Muscle layer of colon (tissue), 2 donors: ENCODE measurements at regions not wholly inside any gene's neighbourhood (a gene's known extent, or its start where the extent isn't known, plus 50 kb on each side); places are given as distances from the start of the nearest gene placed in this dataset.
"Not testable (repeated sequence)": the region's sequence is repeated elsewhere in the genome, so short reads cannot be mapped to it uniquely, and the experiment has no call there.

Experiments
- H3K27ac ChIP-seq: one replicate; pipeline ENCODE4 v1.7.0; 2013; ENCODE audit warnings: low read depth, mild to moderate bottlenecking, low read length, moderate library complexity
- H3K27me3 ChIP-seq, 2 donors: one replicate each; pipeline ENCODE4 v1.7.0; 2013; ENCODE audit warnings: low read length in 2 of 2, mild to moderate bottlenecking in 2 of 2; ENCODE audit not compliant: insufficient read depth in 2 of 2, control insufficient read depth in 1 of 2
- H3K36me3 ChIP-seq: one replicate; pipeline ENCODE4 v1.7.0; 2013; ENCODE audit warnings: mild to moderate bottlenecking, low read length; ENCODE audit not compliant: insufficient read depth
- H3K4me1 ChIP-seq: one replicate; pipeline ENCODE4 v1.7.0; 2013; ENCODE audit warnings: mild to moderate bottlenecking, low read length; ENCODE audit not compliant: insufficient read depth
- H3K4me3 ChIP-seq, 2 donors: one replicate each; pipeline ENCODE4 v1.7.0; 2013; ENCODE audit warnings: low read length in 2 of 2, low read depth in 1 of 2, mild to moderate bottlenecking in 1 of 2, moderate library complexity in 1 of 2
- H3K9ac ChIP-seq: one replicate; pipeline ENCODE4 v1.7.0; 2013; ENCODE audit warnings: low read length
- H3K9me3 ChIP-seq: one replicate; pipeline ENCODE4 v1.7.0; 2013; ENCODE audit warnings: mild to moderate bottlenecking, low read length
- donor health status: abdominal sarcoma.
- donor health status: Adenocarcinoma of cecum.

GRCh38 chr4:156516698-156517097 is 454.9 kb downstream of the PDGFC start:
- H3K27ac ChIP-seq, result no peak overlapping the region

GRCh38 chr4:156515295-156515694 is 456.3 kb downstream of the PDGFC start:
- Histone ChIP-seq H3K27ac (no peak overlapping the region), H3K4me3 (no peak overlapping the region), H3K27me3 (no peaks in the 10 kb centered on the region), H3K9me3 (no peaks in the 10 kb centered on the region), H3K36me3 (no peaks in the 10 kb centered on the region), H3K9ac (no peak overlapping the region), H3K4me1 (no peaks in the 10 kb centered on the region)

More at GRCh38 chr4:156516698-156517097, 454.9 kb downstream of the PDGFC start:
- Histone ChIP-seq H3K36me3 (no peaks in the 10 kb centered on the region), H3K27me3 (no peaks in the 10 kb centered on the region), H3K4me1 (no peaks in the 10 kb centered on the region), H3K9me3 (no peaks in the 10 kb centered on the region), H3K9ac (no peak overlapping the region), H3K4me3 (no peak overlapping the region)

GRCh38 chr4:156512622-156513021 is 459.0 kb downstream of the PDGFC start:
- H3K27ac ChIP-seq, result no peak overlapping the region
- H3K27me3 ChIP-seq, result no peaks in the 10 kb centered on the region
- H3K4me3 ChIP-seq, result no peak overlapping the region
- no peaks in the 10 kb centered on the region for H3K9me3 ChIP-seq
- H3K4me1 ChIP-seq, result no peaks in the 10 kb centered on the region
- H3K9ac ChIP-seq, result no peak overlapping the region
- no peaks in the 10 kb centered on the region for H3K36me3 ChIP-seq

GRCh38 chr4:156509921-156510320 is 461.7 kb downstream of the PDGFC start:
- not testable (repeated sequence) for H3K36me3 ChIP-seq, H3K9me3 ChIP-seq, H3K27ac ChIP-seq, H3K9ac ChIP-seq, H3K4me3 ChIP-seq, H3K4me1 ChIP-seq, H3K27me3 ChIP-seq

- Histone ChIP-seq H3K4me3 (no peak overlapping the region), H3K9ac (no peak overlapping the region), H3K36me3 (no peaks in the 10 kb centered on the region), H3K9me3 (no peaks in the 10 kb centered on the region), H3K27me3 (no peaks in the 10 kb centered on the region), H3K4me1 (no peaks in the 10 kb centered on the region), H3K27ac (no peak overlapping the region)
Measured at GRCh38 chr4:156505341-156505955, 466.2 kb downstream of the PDGFC start.

- Histone ChIP-seq H3K4me3 (no peak overlapping the region), H3K36me3 (no peaks in the 10 kb centered on the region), H3K9ac (no peak overlapping the region), H3K27ac (no peak overlapping the region), H3K27me3 (no peaks in the 10 kb centered on the region), H3K9me3 (no peaks in the 10 kb centered on the region), H3K4me1 (no peaks in the 10 kb centered on the region)
Measured at GRCh38 chr4:156503119-156503518, 468.5 kb downstream of the PDGFC start.

- Histone ChIP-seq H3K9ac (no peak overlapping the region), H3K4me3 (no peak overlapping the region), H3K27me3 (no peaks in the 10 kb centered on the region), H3K36me3 (no peaks in the 10 kb centered on the region), H3K9me3 (no peaks in the 10 kb centered on the region), H3K4me1 (no peaks in the 10 kb centered on the region), H3K27ac (no peak overlapping the region)
Measured at GRCh38 chr4:156501962-156502361, 469.6 kb downstream of the PDGFC start.

- H3K4me3 ChIP-seq, result no peak overlapping the region
- no peaks in the 10 kb centered on the region for H3K9me3 ChIP-seq
Measured at GRCh38 chr4:156499684-156500083, 471.9 kb downstream of the PDGFC start.

GRCh38 chr4:156497486-156497885 is 474.1 kb downstream of the PDGFC start:
- Histone ChIP-seq H3K27ac (no peak overlapping the region), H3K9ac (no peak overlapping the region), H3K4me1 (no peaks in the 10 kb centered on the region), H3K36me3 (no peaks in the 10 kb centered on the region), H3K27me3 (no peaks in the 10 kb centered on the region), H3K9me3 (no peaks in the 10 kb centered on the region), H3K4me3 (no peak overlapping the region)

More at GRCh38 chr4:156499684-156500083, 471.9 kb downstream of the PDGFC start:
- no peaks in the 10 kb centered on the region for H3K4me1 ChIP-seq
- H3K36me3 ChIP-seq, result no peaks in the 10 kb centered on the region
- H3K9ac ChIP-seq, result no peak overlapping the region
- no peak overlapping the region for H3K27ac ChIP-seq
- H3K27me3 ChIP-seq, result no peaks in the 10 kb centered on the region

- no peaks in the 10 kb centered on the region for H3K4me1 ChIP-seq
- no peak overlapping the region for H3K9ac ChIP-seq
- no peaks in the 10 kb centered on the region for H3K9me3 ChIP-seq
- H3K4me3 ChIP-seq, result no peak overlapping the region
- no peaks in the 10 kb centered on the region for H3K27me3 ChIP-seq
- no peaks in the 10 kb centered on the region for H3K36me3 ChIP-seq
- H3K27ac ChIP-seq, result no peak overlapping the region
Measured at GRCh38 chr4:156496797-156497196, 474.8 kb downstream of the PDGFC start.

- Histone ChIP-seq H3K27ac (no peak overlapping the region), H3K9me3 (no peaks in the 10 kb centered on the region), H3K9ac (no peak overlapping the region), H3K27me3 (no peaks in the 10 kb centered on the region), H3K4me3 (no peak overlapping the region), H3K36me3 (no peaks in the 10 kb centered on the region), H3K4me1 (no peaks in the 10 kb centered on the region)
Measured at GRCh38 chr4:156495836-156496235, 475.8 kb downstream of the PDGFC start.

GRCh38 chr4:156495091-156495490 is 476.5 kb downstream of the PDGFC start:
- Histone ChIP-seq H3K4me3 (no peak overlapping the region), H3K9ac (no peak overlapping the region), H3K36me3 (no peaks in the 10 kb centered on the region), H3K27ac (no peak overlapping the region), H3K4me1 (no peaks in the 10 kb centered on the region), H3K27me3 (no peaks in the 10 kb centered on the region), H3K9me3 (no peaks in the 10 kb centered on the region)
